Choroid plexus epithelial cell (primary cell): ENCODE measurements at regions not wholly inside any gene's neighbourhood (a gene's known extent, or its start where the extent isn't known, plus 50 kb on each side); places are given as distances from the start of the nearest gene placed in this dataset.

Source experiments
- DNase-seq: peaks from one replicate; pipeline ENCODE4 v3.0.0-alpha.2; 2010; ENCODE audit warnings: low read depth
- H3K4me3 ChIP-seq: 2 replicates; pipeline ENCODE4 v1.5.1; 2011; ENCODE audit warnings: low read depth, mild to moderate bottlenecking, control low read depth, low read length, moderate library complexity
- TF ChIP-seq, protein P1 (sequence below): conservative IDR thresholded peaks from 2 replicates; pipeline ENCODE4 v1.5.1; 2011; ENCODE audit warnings: low read depth, mild to moderate bottlenecking, control low read depth, inconsistent platforms, low read length, moderate library complexity

DNA sequence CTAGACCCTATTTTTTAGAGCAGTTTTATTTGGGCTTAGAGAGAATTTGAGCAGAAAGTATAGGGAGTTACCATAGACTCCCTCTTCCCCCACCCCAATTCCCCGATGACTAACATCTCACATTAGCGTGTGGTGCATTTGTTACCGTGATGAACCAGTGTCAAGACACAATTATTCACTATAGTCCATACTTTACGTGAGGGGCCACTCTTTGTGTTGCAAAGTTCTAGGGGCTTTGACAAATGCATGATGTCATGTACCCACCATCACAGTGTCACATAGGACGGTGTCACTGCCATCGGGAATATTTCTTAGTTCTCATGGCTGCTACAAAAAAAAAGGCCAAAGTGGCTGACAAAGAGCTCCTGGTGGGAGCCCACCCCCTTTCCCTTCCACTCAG, 119.1 kb downstream of the PHETA1 start:
- no peak overlapping the region for H3K4me3 ChIP-seq
- no peak for DNase-seq
- TF ChIP-seq, protein P1, sequence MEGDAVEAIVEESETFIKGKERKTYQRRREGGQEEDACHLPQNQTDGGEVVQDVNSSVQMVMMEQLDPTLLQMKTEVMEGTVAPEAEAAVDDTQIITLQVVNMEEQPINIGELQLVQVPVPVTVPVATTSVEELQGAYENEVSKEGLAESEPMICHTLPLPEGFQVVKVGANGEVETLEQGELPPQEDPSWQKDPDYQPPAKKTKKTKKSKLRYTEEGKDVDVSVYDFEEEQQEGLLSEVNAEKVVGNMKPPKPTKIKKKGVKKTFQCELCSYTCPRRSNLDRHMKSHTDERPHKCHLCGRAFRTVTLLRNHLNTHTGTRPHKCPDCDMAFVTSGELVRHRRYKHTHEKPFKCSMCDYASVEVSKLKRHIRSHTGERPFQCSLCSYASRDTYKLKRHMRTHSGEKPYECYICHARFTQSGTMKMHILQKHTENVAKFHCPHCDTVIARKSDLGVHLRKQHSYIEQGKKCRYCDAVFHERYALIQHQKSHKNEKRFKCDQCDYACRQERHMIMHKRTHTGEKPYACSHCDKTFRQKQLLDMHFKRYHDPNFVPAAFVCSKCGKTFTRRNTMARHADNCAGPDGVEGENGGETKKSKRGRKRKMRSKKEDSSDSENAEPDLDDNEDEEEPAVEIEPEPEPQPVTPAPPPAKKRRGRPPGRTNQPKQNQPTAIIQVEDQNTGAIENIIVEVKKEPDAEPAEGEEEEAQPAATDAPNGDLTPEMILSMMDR = no peak

DNA sequence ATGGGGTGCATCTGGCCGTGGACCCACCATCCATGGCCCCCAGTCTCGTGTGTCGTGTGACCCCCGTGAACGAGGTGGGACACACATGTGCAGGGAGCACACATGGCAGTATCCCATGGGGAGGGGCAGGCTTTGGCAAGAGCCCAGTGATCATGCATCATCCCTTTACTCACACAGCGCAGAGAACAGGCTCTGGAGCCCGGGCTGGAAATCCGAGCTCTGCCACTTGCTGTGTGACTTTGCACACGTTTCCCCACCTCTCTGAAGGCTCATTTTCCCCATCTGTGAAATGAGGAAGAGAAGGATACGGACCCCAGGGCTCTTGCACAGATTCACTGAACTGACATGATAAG, 119.9 kb downstream of the PHETA1 start:
- no peak for DNase-seq
- TF ChIP-seq, protein P1 = no peak

DNA sequence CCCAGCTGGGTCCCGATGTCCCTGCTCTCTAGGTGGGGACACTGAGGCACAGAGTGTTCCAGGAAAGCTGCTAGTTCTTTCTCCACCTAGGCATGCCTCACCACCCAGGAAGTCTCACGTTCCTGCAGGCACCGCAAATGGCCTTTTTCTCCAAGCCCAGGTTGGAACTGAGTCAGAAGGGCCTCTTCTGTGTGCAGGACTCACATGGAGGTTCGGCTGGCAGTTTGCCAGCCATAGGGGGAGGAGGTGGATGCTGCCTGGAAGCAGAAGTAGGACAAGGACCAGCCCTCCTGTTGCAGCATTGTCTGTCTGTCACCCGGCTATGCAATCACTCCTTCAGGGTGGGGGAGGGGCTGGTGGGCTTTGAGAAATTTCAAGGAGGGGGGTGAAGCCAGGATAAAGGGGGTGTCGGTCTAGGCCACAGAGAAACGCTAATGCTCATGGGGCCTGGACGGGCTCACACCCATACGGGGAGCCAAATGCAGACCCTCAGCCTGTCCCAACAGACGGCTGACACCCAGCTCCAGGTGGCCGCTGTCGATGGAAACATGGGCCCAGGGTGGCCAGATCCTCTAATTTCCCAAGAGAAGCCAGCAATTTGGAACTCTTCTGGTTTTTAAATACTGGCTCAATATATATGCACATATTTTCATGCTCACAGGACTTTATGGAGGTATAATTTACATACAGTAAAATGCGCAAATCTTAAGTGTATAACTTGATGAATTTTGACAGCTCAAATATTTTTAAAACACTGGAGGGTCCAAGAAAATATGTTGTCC, 120.5 kb downstream of the PHETA1 start:
- no peak overlapping the region for H3K4me3 ChIP-seq
- TF ChIP-seq, protein P1 = no peak
- peak; percentile 9 for DNase-seq

More for the DNA sequence above, 119.9 kb downstream of the PHETA1 start:
- H3K4me3 ChIP-seq = no peak overlapping the region

DNA sequence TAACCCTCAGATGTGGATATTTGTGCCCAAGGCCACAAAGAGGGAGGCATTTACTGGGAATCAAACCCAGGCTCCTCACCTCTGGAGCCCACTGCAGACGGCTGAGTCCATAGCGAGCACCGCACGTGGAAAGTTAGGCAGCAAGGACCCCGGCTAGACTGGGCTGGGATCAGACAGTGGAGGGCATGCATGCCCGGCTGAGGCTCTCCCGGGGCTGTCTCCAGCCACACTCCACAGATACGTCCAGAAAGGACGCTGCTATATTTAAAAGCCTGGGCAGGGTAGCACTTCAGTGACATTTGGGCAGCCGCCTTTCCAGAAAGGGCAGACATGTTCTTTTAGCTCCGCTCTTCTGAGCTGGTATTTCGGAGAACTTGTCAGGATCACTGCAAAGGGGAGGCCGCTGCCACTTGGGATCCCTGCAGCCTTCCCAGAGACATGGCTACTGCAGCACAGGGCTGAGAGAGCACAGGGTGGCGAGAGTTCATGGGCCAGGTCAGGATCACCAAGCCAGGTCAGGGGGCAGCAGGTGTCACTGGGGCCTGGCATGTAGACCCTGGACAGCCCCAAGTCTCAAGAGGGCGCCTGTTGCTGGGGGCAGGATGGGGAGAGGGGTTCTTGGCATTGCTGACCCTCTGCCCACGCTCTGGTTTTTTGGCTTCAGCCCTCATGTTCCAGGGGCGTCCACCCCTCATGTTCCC, 121.7 kb downstream of the PHETA1 start:
- H3K4me3 ChIP-seq = no peak overlapping the region
- TF ChIP-seq, protein P1 = no peak
- no peak for DNase-seq

DNA sequence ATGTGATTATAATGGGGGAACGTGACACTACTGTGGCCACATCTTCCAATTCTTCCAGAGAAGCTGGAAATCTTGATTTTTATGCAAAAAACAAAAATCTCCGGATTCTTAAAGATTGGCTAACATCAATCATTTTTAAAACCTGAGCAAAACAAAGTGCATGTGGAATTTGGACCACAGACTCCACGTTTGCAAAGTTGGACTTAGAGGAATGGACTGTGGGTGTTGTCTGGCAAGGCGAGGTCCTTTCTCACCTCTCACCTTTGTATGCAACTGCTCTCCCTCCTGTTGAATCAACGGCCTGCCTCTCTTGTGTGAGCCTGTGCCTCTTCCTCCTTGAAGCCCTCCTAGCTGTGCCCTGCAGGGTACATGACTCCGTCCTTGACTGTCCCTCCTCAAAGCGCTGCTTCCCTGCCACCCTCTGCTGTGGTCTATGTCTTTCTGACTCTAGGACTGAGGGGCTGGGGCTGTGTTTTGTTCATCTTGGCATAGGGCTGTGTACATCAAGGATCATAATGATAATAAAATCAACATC, 122.4 kb downstream of the PHETA1 start:
- TF ChIP-seq, protein P1 = no peak
- DNase-seq = no peak
- no peak overlapping the region for H3K4me3 ChIP-seq

DNA sequence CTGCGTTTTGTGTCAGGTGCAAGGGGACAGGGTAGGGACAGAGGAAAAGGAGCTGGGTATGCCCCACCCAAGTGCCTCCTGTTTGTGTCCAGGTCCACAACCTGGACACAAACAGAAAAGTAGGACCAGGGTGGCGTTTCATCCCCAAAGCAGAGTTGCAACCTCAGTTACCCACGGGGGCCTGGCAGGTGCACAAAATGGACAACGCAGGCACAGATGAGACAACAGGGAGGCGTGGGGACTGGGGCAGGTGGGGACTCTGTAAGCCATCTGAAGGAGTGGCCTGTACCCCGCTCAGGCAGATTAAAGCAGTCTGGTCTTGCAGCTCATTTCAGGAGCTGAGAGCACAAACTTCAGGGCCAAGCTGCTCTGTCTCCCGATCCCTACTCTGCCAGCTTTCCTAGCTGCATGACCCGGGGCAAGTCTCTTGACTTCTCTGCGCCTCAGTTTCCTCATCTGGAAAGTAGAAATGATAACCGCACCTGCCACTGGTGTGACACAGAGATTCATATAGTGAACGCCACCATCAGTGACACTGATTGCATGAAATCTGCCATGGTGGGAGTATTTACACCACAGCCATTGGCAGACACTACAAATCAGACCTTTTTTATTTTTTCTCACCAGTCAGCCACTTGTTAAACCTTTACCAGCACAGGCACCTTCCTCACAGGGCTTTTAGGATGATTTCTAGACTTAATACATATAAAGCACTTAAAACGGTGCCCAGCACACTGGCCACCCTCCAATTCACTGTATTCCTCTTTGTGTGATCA, 123.0 kb downstream of the PHETA1 start:
- DNase-seq = no peak
- H3K4me3 ChIP-seq = no peak overlapping the region
- TF ChIP-seq, protein P1 = no peak
